T-helper 2 cell treated with Interferon-gamma antibody and Interleukin-4, amounts not matched to agents 100 ng/mL and 5 ng/mL, for 36 hours (primary cell): ENCODE measurements at regions not wholly inside any gene's neighbourhood (a gene's known extent, or its start where the extent isn't known, plus 50 kb on each side); places are given as distances from the start of the nearest gene placed in this dataset.

Experiments used
- intact Hi-C: fragments of 100-400 bp; cut with micrococcal nuclease; formaldehyde crosslinking; loops from one replicate; pipeline ENCODE4 v1.15.1; 2023

GRCh38 chr13:31081316-31081715 is 80.4 kb downstream of the HSPH1 start:
- intact Hi-C loops, result no loop called here

GRCh38 chr13:31074756-31075155 is 86.9 kb downstream of the HSPH1 start:
- intact Hi-C loops, result no loop called here

GRCh38 chr13:31073859-31074718 is 87.6 kb downstream of the HSPH1 start:
- intact Hi-C loops, result no loop called here

- intact Hi-C loops, result no loop called here
Measured at GRCh38 chr13:31072041-31072440, 89.7 kb downstream of the HSPH1 start.

GRCh38 chr13:31069808-31070534 is 91.7 kb downstream of the HSPH1 start:
- intact Hi-C loops, result no loop called here

- intact Hi-C loops, result no loop called here
Measured at GRCh38 chr13:31068119-31068423, 93.6 kb downstream of the HSPH1 start.

GRCh38 chr13:31067416-31068118 is 94.1 kb downstream of the HSPH1 start:
- intact Hi-C loops, result no loop called here

- intact Hi-C loops, result no loop called here
Measured at GRCh38 chr13:31064636-31065035, 97.1 kb downstream of the HSPH1 start.

- intact Hi-C loops, result no loop called here
Measured at GRCh38 chr13:31063772-31064171, 97.9 kb downstream of the HSPH1 start.

GRCh38 chr13:31060655-31061054 is 101.0 kb downstream of the HSPH1 start:
- intact Hi-C loops, result no loop called here

GRCh38 chr13:31060220-31060619 is 101.5 kb downstream of the HSPH1 start:
- intact Hi-C loops, result no loop called here

GRCh38 chr13:31057403-31058033 is 104.2 kb downstream of the HSPH1 start:
- intact Hi-C loops, result no loop called here

- intact Hi-C loops, result no loop called here
Measured at GRCh38 chr13:31056644-31057271, 104.9 kb downstream of the HSPH1 start.

GRCh38 chr13:31055589-31055988 is 106.1 kb downstream of the HSPH1 start:
- intact Hi-C loops, result no loop called here

GRCh38 chr13:31054632-31055031 is 107.1 kb downstream of the HSPH1 start:
- intact Hi-C loops, result no loop called here

- intact Hi-C loops, result no loop called here
Measured at GRCh38 chr13:31053896-31054295, 107.8 kb downstream of the HSPH1 start.

- intact Hi-C loops, result no loop called here
Measured at GRCh38 chr13:31053091-31053490, 108.6 kb downstream of the HSPH1 start.

- intact Hi-C loops, result no loop called here
Measured at GRCh38 chr13:31052478-31052877, 109.2 kb downstream of the HSPH1 start.

- intact Hi-C loops, result no loop called here
Measured at GRCh38 chr13:31051999-31052398, 109.7 kb downstream of the HSPH1 start.

- intact Hi-C loops, result no loop called here
Measured at GRCh38 chr13:31050486-31051400, 111.0 kb downstream of the HSPH1 start.
